ENCODE measurements at regions not wholly inside any gene's neighbourhood (a gene's known extent, or its start where the extent isn't known, plus 50 kb on each side); places are given as distances from the start of the nearest gene placed in this dataset.

DNA sequence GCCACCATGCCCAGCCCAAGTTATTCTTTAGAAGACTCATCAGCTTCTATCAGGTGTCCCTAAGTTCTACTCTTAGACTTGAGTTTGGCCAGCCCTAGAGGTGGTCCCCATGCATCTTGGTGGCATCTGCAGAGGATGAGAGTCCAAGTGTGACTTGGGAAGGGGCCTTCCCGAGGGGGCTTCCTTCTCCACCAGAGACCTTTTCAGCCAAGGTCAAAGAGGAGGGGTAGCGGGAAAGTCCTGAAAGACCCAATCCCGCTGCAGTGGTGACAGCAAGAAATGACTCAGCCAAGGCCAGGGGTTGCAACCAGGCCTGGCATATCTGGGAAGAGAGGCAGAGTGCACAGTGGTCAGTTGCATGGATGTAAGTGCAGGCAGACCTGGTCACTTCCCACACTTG, 61.7 kb upstream of the MGMT start:
- no peak overlapping the region for H3K4me3 Mint-ChIP-seq
- H3K27me3 Mint-ChIP-seq, result no peaks in the 10 kb centered on the region
- intact Hi-C loops (cut with micrococcal nuclease), result no loop called here
- H3K4me1 Mint-ChIP-seq, result no peaks in the 10 kb centered on the region
- TF ChIP-seq, protein P1, sequence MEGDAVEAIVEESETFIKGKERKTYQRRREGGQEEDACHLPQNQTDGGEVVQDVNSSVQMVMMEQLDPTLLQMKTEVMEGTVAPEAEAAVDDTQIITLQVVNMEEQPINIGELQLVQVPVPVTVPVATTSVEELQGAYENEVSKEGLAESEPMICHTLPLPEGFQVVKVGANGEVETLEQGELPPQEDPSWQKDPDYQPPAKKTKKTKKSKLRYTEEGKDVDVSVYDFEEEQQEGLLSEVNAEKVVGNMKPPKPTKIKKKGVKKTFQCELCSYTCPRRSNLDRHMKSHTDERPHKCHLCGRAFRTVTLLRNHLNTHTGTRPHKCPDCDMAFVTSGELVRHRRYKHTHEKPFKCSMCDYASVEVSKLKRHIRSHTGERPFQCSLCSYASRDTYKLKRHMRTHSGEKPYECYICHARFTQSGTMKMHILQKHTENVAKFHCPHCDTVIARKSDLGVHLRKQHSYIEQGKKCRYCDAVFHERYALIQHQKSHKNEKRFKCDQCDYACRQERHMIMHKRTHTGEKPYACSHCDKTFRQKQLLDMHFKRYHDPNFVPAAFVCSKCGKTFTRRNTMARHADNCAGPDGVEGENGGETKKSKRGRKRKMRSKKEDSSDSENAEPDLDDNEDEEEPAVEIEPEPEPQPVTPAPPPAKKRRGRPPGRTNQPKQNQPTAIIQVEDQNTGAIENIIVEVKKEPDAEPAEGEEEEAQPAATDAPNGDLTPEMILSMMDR (IDR thresholded peaks at IDR 0.05), result no peak
- ATAC-seq (ENCODE audit: low read depth) (no peak), DNase-seq (no peak)
- POLR2A ChIA-PET, result no interaction called here
- H3K9me3 Mint-ChIP-seq, result no peaks in the 10 kb centered on the region
- CTCF ChIA-PET, result no interaction called here
- no peaks in the 10 kb centered on the region for H3K36me3 Mint-ChIP-seq (ENCODE audit: low read depth)
- H3K27ac Mint-ChIP-seq, result no peak overlapping the region

DNA sequence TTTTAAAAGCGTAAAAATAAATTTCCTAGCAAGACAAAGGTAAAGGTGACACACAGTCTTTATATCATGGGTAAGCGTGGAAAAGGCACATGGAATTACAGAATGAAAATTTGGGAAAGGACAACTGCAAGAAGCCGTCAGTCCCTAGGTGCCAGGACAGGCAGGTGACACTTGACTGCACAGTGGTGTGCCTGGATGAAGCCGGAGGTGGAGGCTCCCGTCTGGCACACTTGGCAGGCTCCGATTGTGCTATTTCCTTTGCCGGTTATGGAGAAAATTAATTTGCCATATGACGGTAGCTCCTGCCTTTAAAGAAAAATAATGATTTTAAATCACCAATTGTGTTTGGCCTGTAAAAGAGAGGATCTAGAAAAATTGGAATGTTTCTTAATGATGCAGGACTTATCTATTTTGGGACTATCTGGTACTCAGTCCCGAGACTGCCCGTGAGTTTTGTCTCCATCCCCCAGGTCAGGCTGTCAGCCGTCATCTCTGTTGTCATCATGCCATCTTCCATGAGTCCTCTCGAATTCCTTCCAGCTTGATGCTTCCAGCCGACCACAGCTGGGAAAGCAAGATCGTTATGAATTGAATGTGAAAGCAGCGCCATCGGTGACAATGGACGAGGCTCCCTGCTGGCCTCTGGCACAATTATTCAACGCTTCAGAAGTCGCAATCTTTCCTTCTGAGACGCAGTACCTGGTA, 56.2 kb upstream of the MGMT start:
- TF ChIP-seq, protein P1 (IDR thresholded peaks at IDR 0.05), result no peak
- H3K27ac Mint-ChIP-seq, result no peak overlapping the region
- no peaks in the 10 kb centered on the region for H3K9me3 Mint-ChIP-seq
- no peaks in the 10 kb centered on the region for H3K27me3 Mint-ChIP-seq
- no peak for ATAC-seq (ENCODE audit: low read depth)
- no peaks in the 10 kb centered on the region for H3K4me1 Mint-ChIP-seq
- intact Hi-C loops (cut with micrococcal nuclease), result no loop called here
- POLR2A ChIA-PET, result no interaction called here
- CTCF ChIA-PET, result no interaction called here
- no peak overlapping the region for H3K4me3 Mint-ChIP-seq
- H3K36me3 Mint-ChIP-seq (ENCODE audit: low read depth), result no peaks in the 10 kb centered on the region
- no peak for DNase-seq

DNA sequence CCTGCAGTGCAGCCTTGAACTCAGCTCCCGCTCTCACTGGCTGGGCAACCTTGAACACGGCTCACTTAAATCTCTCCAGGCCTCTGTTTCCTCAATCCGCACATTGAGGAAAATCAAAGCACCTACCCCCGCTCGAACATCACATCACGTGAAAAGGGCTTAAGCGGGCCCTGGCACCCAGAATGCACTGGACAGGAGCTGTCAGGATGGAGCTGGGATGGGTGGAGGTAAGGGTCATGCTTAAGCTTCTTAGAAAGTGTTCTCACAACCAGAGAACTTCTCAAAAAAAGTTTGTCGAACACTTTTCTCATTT, 55.7 kb upstream of the MGMT start:
- no peaks in the 10 kb centered on the region for H3K4me1 Mint-ChIP-seq
- CTCF ChIA-PET, result no interaction called here
- no peaks in the 10 kb centered on the region for H3K36me3 Mint-ChIP-seq (ENCODE audit: low read depth)
- no peak overlapping the region for H3K4me3 Mint-ChIP-seq
- no peak for DNase-seq
- H3K9me3 Mint-ChIP-seq, result no peaks in the 10 kb centered on the region
- no peaks in the 10 kb centered on the region for H3K27me3 Mint-ChIP-seq
- no peak overlapping the region for H3K27ac Mint-ChIP-seq
- TF ChIP-seq, protein P1 (IDR thresholded peaks at IDR 0.05), result no peak
- ATAC-seq (ENCODE audit: low read depth), result no peak
- POLR2A ChIA-PET, result no interaction called here
- intact Hi-C loops (cut with micrococcal nuclease), result no loop called here

DNA sequence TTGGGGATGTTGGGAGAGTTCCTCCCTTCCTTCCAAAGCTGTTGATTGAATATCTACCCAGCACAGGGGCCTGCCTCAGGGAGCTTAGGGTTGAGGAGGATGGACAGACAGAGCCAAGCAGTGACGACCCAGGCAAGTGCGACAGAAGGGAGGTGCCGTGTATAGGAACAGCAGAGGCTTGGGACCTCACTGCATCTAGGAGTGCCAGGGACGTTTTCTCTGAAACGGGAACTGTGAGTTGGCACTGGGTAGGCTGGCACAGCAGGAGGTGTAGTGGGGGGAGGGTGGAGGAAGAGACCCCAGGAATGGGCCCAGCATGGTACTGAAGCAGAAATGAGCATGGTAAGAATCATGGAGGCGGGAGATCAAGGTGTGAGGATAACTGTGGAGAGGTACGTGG, 55.3 kb upstream of the MGMT start:
- Mint-ChIP-seq H3K4me1 (no peaks in the 10 kb centered on the region), H3K36me3 (ENCODE audit: low read depth) (no peaks in the 10 kb centered on the region), H3K4me3 (no peak overlapping the region), H3K27me3 (no peaks in the 10 kb centered on the region), H3K9me3 (no peaks in the 10 kb centered on the region), H3K27ac (no peak overlapping the region)
- intact Hi-C loops (cut with micrococcal nuclease), result no loop called here
- CTCF ChIA-PET, result no interaction called here
- POLR2A ChIA-PET, result no interaction called here
- ATAC-seq (ENCODE audit: low read depth), result no peak
- TF ChIP-seq, protein P1 (IDR thresholded peaks at IDR 0.05), result no peak
- no peak for DNase-seq

DNA sequence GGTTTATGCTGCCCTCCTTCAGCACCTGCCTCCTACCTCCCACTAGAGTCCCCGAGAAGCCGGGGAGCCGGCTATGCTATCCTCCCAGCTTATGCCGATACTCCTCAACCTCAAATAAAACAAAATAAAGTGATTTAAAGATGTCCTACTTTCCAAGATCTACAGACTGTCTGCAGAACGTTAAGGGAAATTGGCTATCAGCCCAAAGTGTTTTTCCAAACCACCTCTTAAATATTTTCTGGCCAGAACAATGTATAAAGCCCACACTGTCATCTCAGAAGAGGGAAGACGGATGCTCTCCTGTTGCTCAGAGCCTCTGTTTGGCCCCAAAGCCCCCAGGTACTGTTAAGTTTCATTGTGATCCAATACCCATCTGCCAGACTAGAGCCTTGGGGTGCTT, 54.0 kb upstream of the MGMT start:
- Mint-ChIP-seq H3K4me3 (no peak overlapping the region), H3K4me1 (no peaks in the 10 kb centered on the region), H3K9me3 (no peaks in the 10 kb centered on the region), H3K27me3 (no peaks in the 10 kb centered on the region), H3K27ac (no peak overlapping the region), H3K36me3 (ENCODE audit: low read depth) (no peaks in the 10 kb centered on the region)
- intact Hi-C loops (cut with micrococcal nuclease), result no loop called here
- ATAC-seq (ENCODE audit: low read depth), result no peak
- DNase-seq, result no peak
- POLR2A ChIA-PET, result no interaction called here
- CTCF ChIA-PET, result no interaction called here
- TF ChIP-seq, protein P1 (IDR thresholded peaks at IDR 0.05), result no peak
